HFF-Myc (cell line): ENCODE measurements at regions not wholly inside any gene's neighbourhood (a gene's known extent, or its start where the extent isn't known, plus 50 kb on each side); places are given as distances from the start of the nearest gene placed in this dataset.

ENCODE experiments used
- DNase-seq: peaks from one replicate; pipeline ENCODE4 v3.0.0-alpha.2; 2011; ENCODE audit warnings: low read depth; ENCODE audit errors: extremely low read depth
- H3K4me3 ChIP-seq: replicated peaks from 2 replicates; pipeline ENCODE4 v1.5.1; 2011; ENCODE audit warnings: low read depth, mild to moderate bottlenecking, control low read depth, low read length
- CTCF ChIP-seq: IDR thresholded peaks from 2 replicates; pipeline ENCODE4 v1.5.1; 2012; ENCODE audit warnings: mild to moderate bottlenecking, low read depth, low read length, control low read depth; ENCODE audit errors: missing control alignments

GRCh38 chr3:72663429-72663828 is 184.8 kb downstream of the SHQ1 start:
- TF ChIP-seq CTCF = no peak
- DNase-seq = no peak
- H3K4me3 ChIP-seq = no peak overlapping the region

GRCh38 chr3:72661115-72661457 is 187.2 kb downstream of the SHQ1 start:
- peak; percentile 72 for DNase-seq
- no peak for TF ChIP-seq CTCF
- no peak overlapping the region for H3K4me3 ChIP-seq

GRCh38 chr3:72660270-72661114 is 187.8 kb downstream of the SHQ1 start:
- no peak for DNase-seq
- no peak for TF ChIP-seq CTCF
- H3K4me3 ChIP-seq = no peak overlapping the region

GRCh38 chr3:72659596-72659995 is 188.6 kb downstream of the SHQ1 start:
- H3K4me3 ChIP-seq = no peak overlapping the region
- DNase-seq = no peak
- TF ChIP-seq CTCF = no peak

GRCh38 chr3:72659188-72659587 is 189.1 kb downstream of the SHQ1 start:
- TF ChIP-seq CTCF = no peak
- no peak overlapping the region for H3K4me3 ChIP-seq
- no peak for DNase-seq

- no peak for TF ChIP-seq CTCF
- DNase-seq = no peak
- no peak overlapping the region for H3K4me3 ChIP-seq
These were observed 189.7 kb downstream of the SHQ1 start for GRCh38 chr3:72658466-72659100.
